ENCODE measurements at regions not wholly inside any gene's neighbourhood (a gene's known extent, or its start where the extent isn't known, plus 50 kb on each side); places are given as distances from the start of the nearest gene placed in this dataset.

DNA sequence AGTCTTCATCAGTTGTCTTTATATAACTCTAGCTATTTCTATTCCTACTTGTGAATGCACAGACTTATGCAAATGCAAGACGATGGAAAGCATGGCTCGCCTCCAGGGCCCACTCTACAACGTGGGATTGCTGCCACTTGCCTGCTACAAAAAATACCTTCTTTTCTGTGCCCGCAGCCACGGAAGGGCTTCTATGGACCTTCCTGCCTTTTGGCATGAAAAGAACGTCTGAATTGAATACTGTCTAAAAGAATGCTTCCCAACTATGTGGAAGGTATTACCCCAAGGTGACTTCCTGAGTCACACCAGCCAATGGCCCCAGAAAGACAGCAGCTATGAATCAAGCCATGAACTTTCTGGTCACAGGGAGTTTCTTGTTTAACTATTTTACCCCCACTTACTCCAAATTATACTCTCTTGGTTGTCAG lies 261.2 kb downstream of the HIVEP2 start:
- DNase-seq (ENCODE audit: low spot score in 2 of 2, unreplicated experiment in 2 of 2), result no peak
- H3K4me3 Mint-ChIP-seq, result no peak overlapping the region
- peaks cover 8% of the 10 kb centered on the region for H3K27me3 Mint-ChIP-seq (ENCODE audit: low read depth)
- TF ChIP-seq, protein P1, sequence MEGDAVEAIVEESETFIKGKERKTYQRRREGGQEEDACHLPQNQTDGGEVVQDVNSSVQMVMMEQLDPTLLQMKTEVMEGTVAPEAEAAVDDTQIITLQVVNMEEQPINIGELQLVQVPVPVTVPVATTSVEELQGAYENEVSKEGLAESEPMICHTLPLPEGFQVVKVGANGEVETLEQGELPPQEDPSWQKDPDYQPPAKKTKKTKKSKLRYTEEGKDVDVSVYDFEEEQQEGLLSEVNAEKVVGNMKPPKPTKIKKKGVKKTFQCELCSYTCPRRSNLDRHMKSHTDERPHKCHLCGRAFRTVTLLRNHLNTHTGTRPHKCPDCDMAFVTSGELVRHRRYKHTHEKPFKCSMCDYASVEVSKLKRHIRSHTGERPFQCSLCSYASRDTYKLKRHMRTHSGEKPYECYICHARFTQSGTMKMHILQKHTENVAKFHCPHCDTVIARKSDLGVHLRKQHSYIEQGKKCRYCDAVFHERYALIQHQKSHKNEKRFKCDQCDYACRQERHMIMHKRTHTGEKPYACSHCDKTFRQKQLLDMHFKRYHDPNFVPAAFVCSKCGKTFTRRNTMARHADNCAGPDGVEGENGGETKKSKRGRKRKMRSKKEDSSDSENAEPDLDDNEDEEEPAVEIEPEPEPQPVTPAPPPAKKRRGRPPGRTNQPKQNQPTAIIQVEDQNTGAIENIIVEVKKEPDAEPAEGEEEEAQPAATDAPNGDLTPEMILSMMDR (IDR thresholded peaks at IDR 0.05; ENCODE audit: unreplicated experiment), result no peak
- no peaks in the 10 kb centered on the region for H3K9me3 Mint-ChIP-seq
- no peak overlapping the region for H3K27ac Mint-ChIP-seq
- no peaks in the 10 kb centered on the region for H3K36me3 Mint-ChIP-seq
- no peaks in the 10 kb centered on the region for H3K4me1 Mint-ChIP-seq

DNA sequence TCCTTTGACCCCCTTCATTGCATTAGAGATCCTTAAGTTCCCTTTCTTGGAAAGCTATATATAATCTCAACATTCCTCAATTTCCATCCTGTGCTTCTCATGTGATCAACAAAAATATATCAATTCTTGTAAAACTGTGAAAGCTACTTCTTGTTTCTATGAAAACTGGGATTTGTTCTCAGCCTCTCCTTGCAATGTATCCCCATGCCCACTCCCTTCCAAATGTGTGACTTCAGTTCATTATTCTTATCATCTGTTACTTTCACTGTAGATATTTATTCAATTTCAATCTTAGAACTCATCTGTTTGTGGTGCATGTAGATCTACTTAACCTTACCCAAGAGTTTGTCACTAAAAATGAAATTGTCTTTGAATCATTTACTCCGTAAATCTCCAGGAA lies 260.6 kb downstream of the HIVEP2 start:
- TF ChIP-seq, protein P1 (IDR thresholded peaks at IDR 0.05; ENCODE audit: unreplicated experiment), result no peak
- Mint-ChIP-seq H3K27ac (no peak overlapping the region), H3K4me3 (no peak overlapping the region), H3K36me3 (no peaks in the 10 kb centered on the region), H3K9me3 (no peaks in the 10 kb centered on the region), H3K27me3 (ENCODE audit: low read depth) (peaks cover 8% of the 10 kb centered on the region), H3K4me1 (no peaks in the 10 kb centered on the region)
- no peak for DNase-seq (ENCODE audit: low spot score in 2 of 2, unreplicated experiment in 2 of 2)

- no peak for DNase-seq (ENCODE audit: low spot score in 2 of 2, unreplicated experiment in 2 of 2)
- H3K9me3 Mint-ChIP-seq, result no peaks in the 10 kb centered on the region
- H3K27me3 Mint-ChIP-seq (ENCODE audit: low read depth), result peaks cover 7% of the 10 kb centered on the region
- TF ChIP-seq, protein P1 (IDR thresholded peaks at IDR 0.05; ENCODE audit: unreplicated experiment), result no peak
- no peaks in the 10 kb centered on the region for H3K36me3 Mint-ChIP-seq
- H3K4me3 Mint-ChIP-seq, result no peak overlapping the region
- H3K4me1 Mint-ChIP-seq, result no peaks in the 10 kb centered on the region
- H3K27ac Mint-ChIP-seq, result no peak overlapping the region
Measured at GRCh38 chr6:142685852-142686506, 259.0 kb downstream of the HIVEP2 start.

DNA sequence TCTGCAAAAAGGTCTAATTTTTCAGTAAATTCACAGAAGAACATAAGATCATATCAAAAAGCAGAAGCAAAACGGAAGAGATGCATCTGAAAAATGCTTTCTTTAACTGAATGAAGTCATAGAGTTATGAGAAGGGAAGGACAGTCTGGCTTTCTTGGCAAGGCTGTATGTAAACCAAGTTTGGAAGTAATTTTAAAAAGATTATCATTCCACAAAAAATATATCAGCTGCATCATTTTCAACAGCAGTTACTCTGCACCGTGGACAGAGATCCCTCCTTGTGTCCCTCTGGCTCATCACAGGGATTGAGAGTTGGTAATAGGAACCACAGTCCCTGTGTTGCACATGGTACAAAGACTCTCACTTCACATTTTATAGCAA lies 258.5 kb downstream of the HIVEP2 start:
- no peak overlapping the region for H3K27ac Mint-ChIP-seq
- peaks cover 3% of the 10 kb centered on the region for H3K27me3 Mint-ChIP-seq (ENCODE audit: low read depth)
- TF ChIP-seq, protein P1 (IDR thresholded peaks at IDR 0.05; ENCODE audit: unreplicated experiment), result no peak
- no peaks in the 10 kb centered on the region for H3K4me1 Mint-ChIP-seq
- H3K4me3 Mint-ChIP-seq, result no peak overlapping the region
- no peaks in the 10 kb centered on the region for H3K9me3 Mint-ChIP-seq
- no peaks in the 10 kb centered on the region for H3K36me3 Mint-ChIP-seq
- DNase-seq (ENCODE audit: low spot score in 2 of 2, unreplicated experiment in 2 of 2), result no peak

DNA sequence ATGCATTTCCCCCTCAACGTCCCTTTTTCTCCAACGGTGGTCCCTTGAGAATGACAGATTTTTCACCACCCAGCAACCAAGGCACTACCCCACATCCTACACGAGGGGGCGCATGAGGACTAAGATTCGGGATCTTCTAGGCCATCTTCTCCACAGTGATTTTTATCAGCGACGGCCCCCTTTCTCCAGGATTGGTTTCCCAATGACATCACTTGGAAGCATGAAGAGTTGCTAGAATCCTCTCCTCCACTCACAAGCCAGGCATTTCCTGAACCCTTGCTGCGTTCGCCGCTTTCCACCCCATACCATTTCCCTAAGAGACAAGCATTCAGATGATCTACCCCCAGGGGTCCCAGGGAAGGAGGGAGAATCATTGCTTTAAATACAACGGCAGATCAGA lies 252.0 kb downstream of the HIVEP2 start:
- peak overlapping the region; percentile 34 for H3K4me3 Mint-ChIP-seq
- H3K4me1 Mint-ChIP-seq, result peaks cover 7% of the 10 kb centered on the region
- H3K27me3 Mint-ChIP-seq (ENCODE audit: low read depth), result peaks cover 9% of the 10 kb centered on the region
- no peaks in the 10 kb centered on the region for H3K9me3 Mint-ChIP-seq
- TF ChIP-seq, protein P1 (IDR thresholded peaks at IDR 0.05; ENCODE audit: unreplicated experiment), result peak; percentile 95
- no peaks in the 10 kb centered on the region for H3K36me3 Mint-ChIP-seq
- DNase-seq (ENCODE audit: low spot score in 2 of 2, unreplicated experiment in 2 of 2), result peak; percentile 56 to 75
- H3K27ac Mint-ChIP-seq, result no peak overlapping the region

GRCh38 chr6:142693441-142693840 lies 251.5 kb downstream of the HIVEP2 start:
- Mint-ChIP-seq H3K36me3 (no peaks in the 10 kb centered on the region), H3K27ac (no peak overlapping the region), H3K4me1 (peaks cover 7% of the 10 kb centered on the region), H3K9me3 (no peaks in the 10 kb centered on the region), H3K4me3 (no peak overlapping the region), H3K27me3 (ENCODE audit: low read depth) (peaks cover 9% of the 10 kb centered on the region)
- no peak for DNase-seq (ENCODE audit: low spot score in 2 of 2, unreplicated experiment in 2 of 2)
- TF ChIP-seq, protein P1 (IDR thresholded peaks at IDR 0.05; ENCODE audit: unreplicated experiment), result no peak
